H4 (cell line): ENCODE measurements at regions not wholly inside any gene's neighbourhood (a gene's known extent, or its start where the extent isn't known, plus 50 kb on each side); places are given as distances from the start of the nearest gene placed in this dataset.
"Not testable (repeated sequence)": the region's sequence is repeated elsewhere in the genome, so short reads cannot be mapped to it uniquely, and the experiment has no call there.

Experiments
- DNase-seq: peaks from one replicate; pipeline ENCODE4 v3.0.0-alpha.2; 2015; ENCODE audit warnings: low spot score

DNA sequence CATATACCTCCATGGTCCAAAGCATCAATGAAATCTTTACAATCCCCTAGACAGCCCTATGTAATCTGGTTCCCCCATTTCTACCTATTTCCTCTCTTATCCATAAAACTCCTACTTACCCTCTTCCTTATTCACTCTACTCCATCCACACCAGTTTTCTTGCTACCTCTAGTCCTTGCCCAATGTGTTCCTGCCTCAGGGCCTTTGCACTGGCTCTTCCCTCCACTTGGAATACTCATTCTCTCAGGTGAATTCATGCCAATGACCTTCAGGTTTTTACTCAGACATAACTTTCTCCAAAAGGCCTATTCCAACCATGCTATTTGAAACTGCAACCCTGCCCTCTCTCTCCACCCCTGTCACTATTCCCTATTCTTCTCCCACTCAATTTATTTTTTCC, 138.7 kb upstream of the KRR1 start:
- DNase-seq, result no peak

- DNase-seq, result no peak
Observed at GRCh38 chr12:75648856-75649255, 137.4 kb upstream of the KRR1 start.

DNA sequence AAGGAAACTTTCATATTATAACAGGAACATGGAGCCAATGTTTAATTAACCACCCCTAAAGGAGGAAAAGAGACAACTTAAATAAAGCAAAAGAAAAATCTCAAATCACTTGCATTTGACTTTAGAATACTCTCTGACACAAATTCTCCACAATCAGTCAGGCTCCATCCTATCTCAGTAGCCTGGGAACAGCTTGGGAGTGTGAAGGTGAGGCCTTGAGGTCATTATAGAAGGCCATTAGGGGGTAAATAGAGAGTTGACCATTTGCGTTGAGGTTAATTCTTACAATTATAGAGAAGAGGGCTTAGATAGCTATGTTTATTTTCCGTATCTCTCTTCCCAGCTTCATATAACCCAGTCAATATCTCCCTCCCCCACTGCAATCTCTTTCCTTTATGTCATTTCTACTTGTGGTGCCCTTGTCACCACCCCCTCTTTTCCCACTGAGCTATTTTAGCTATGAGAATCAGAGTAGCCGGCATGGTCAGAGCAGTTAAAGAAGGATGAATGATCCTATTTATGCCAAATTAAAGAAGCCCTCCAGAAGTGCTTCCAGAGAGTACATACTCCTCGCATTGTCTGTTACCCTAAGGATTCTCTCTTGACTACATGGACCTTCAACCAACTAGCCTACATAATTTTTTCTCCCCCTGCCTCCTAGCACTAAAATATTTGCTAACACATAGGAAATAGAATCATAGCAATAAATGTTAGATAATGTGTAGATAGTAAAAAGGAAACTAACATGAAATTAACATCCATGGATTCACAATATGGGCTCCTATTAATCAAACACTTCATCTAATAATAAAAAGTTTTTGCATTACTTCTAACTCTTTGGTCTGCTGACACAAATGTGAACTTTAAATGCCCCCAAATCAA, 135.2 kb upstream of the KRR1 start:
- no peak for DNase-seq

- no peak for DNase-seq
Observed at GRCh38 chr12:75644472-75645072, 133.2 kb upstream of the KRR1 start.

GRCh38 chr12:75643119-75643518, 131.7 kb upstream of the KRR1 start:
- not testable (repeated sequence) for DNase-seq

- DNase-seq, result no peak
Observed at GRCh38 chr12:75642226-75642625, 130.8 kb upstream of the KRR1 start.

GRCh38 chr12:75641031-75641780, 129.8 kb upstream of the KRR1 start:
- peak; percentile 94 for DNase-seq

DNA sequence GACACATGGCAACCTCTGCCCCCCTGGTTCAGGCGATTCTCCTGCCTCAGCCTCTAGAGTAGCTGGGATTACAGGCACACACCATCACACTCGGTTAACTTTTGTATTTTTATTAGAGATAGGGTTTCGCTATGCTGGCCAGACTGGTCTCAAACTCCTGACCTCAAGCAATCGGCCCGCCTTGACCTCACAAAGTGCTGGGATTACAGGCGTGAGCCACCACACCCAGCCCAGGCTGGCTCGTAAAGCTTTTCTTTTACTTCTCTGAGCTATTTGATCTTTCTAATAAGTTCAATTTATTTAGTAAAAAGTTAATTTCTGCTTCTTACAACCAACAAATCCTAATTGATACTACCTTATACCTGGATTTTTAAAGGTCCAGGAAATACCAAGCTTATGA, 127.4 kb upstream of the KRR1 start:
- DNase-seq, result no peak

GRCh38 chr12:75636607-75637006, 125.2 kb upstream of the KRR1 start:
- DNase-seq, result no peak

- DNase-seq, result peak; percentile 94
Observed at GRCh38 chr12:75635606-75636444, 124.4 kb upstream of the KRR1 start.

DNA sequence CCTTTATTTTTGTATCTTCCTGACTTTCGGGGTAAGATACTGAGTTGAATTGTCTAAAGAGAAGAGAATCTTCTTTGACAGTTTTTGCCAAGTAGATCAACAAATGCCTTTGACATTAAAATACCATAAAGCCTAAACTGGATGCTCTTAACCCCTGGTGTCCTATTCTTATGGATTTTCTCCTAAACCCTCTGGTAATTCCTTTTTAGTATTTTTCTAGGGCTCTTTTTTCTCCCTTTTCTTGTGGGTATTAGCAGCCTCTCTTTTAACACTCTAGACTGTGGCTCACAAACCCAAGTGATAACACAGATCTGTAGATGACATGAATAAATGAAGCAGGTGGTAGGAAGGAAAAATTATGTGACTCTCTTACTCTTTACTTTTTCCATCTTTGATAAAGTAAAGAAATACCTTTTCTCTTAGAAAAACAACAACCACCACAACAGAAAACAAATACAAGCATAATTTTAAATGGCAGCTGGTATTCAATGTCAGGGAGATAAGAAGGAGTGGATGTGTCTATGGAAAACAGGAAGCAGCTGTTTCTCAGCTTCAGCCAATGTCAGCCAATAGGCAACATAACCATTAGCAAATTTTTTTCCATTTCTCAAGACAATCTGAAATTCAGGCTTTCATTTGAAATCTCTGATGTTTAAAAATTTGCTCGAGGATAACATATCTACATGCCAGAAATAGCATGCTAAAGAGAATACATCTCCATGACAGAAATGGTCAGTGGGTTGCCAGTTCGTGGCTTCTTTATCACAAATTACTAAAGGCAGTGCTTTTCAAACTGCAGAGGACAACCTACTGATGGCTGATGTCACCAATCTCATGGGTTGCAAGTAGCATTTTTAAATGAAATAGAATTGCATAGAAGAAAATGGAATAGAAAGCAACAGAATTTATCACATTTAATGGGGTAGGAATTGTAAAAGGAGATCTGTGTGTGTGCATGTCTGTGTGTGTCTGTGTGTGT, 123.1 kb upstream of the KRR1 start:
- DNase-seq, result no peak

DNA sequence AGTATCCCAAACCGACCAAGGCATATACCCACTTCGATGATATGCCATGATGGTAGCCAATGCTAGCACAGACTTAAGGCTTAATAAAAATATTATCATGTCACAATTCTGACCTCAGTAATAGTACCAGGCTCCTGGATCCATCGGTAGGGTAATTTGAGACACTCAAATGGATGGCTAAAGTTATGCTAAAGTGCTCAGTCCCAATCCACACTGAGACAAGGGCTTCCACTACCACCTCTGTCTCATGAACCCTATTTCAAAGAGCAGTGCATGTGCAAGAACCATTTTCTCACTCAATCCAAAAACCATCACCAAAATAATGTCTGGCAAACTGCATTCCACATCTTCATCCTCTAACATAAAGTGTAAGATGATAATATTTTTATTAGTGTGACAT, 122.4 kb upstream of the KRR1 start:
- DNase-seq, result no peak

DNA sequence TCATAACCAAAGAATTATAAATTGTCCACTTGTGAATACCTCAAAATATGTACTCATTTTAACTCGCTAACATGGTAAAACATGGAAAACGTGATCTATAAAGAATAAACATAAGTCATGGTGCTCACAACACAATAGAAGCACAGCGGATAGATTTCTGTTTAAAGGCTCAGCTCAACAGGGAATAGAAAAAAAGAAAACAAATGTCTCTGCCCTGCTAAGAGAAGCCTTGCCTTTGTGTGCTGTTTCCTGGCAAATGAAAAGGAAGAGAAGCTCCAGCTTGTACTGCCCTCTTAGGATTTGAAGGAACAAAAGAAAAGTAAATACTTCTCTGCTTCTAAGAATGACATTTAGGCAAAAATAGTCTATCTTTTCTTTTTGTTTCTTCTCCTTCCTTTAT, 121.0 kb upstream of the KRR1 start:
- no peak for DNase-seq

DNA sequence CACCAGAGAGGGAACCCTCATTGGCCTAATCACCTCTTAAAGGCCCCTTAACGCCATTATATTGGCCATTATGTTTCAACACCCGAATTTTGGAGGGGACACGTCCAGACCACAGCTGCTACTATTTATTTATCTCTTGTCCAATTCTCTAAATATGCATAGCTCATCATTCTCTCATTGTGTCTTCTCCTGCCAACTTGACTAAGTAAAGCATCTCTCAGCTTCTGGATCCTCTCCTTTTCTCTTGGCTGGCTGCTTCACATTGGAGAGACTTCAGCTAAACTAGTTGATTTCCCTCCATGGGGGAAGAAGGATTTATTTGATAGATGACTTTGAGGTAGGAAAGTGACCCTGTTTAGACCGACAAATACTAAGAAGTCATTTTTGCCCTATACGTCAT, 120.4 kb upstream of the KRR1 start:
- DNase-seq, result no peak

DNA sequence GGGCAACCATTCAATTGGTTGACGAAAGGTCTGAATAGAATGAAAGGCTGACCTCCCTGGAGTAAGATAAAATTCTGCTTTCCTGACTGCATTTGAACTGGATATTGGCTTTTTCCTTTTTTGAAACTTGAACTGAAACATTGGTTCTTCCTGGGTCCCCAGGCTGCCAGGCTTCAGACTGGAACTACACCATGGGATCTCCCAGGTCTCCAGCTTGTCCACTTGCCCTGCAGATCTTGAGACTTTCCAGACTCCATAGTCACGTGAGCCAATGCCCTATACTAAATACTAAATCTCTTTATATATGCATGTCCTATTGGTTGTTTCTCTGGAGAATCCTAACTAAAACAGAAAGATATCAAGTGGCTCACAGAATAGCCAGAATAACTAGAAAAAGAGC, 118.7 kb upstream of the KRR1 start:
- DNase-seq, result no peak

- no peak for DNase-seq
Observed at GRCh38 chr12:75628916-75629315, 117.5 kb upstream of the KRR1 start.

DNA sequence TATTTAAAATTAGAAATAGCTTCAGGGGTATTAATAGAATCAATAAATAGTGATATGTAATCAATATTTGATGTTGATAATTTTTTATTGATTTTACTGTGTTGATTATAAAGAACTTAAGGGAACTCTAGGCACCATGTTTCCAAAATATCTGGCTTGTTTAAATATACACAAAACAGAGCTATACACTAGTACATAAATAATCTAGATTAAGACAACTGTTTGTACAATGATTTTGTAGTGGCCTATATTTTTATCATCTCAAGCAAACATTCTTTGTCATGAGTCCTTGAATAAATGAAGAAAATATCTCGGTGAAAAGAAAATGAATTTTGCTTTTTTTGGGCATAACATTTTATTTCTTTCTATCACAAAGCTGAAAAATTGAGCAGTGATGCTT, 117.1 kb upstream of the KRR1 start:
- no peak for DNase-seq

DNA sequence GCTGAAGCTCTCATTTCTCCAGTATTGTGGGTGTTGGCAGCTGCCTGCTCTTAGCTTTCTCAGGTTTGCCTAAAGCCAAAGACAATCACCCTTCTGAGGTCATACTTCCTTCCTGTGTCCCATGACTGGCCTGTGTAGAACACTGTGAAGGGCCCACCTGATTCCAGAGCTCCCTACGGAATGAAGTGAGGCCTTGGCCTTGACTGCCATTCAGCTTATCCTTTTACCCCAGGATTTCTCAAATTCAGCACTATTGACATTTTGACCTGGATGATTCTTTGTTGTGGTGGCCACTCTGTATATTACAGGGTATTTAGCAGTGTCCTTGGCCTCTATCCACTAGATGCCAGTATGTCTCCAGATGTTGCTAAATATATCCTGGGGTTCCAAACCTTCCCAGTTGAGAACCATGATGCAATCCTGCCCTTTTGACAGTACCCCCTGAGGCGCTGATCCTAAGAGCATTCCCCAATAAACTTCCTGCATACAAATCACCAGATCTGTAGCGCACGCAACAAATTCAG, 112.3 kb upstream of the KRR1 start:
- DNase-seq, result peak; percentile 81

- DNase-seq, result no peak
Observed at GRCh38 chr12:75622492-75622891, 111.1 kb upstream of the KRR1 start.

DNA sequence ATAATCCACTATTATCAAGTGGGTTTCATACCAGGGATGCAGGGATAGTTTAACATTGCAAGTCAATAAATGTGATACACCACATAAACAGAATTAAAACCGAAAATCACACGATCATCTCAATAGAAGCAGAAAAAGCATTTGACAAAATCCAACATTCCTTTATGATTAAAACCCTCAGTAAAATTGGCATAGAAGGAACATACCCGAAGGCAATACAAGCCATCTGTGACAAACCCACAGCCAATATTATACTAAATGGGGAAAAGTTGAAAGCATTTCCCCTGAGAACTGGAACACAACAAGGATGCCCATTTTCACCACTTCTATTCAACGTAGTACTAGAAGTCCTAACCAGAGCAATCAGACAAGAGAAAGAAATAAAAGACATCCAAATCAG, 103.0 kb upstream of the KRR1 start:
- DNase-seq, result not testable (repeated sequence)
